ENCODE measurements at regions not wholly inside any gene's neighbourhood (a gene's known extent, or its start where the extent isn't known, plus 50 kb on each side); places are given as distances from the start of the nearest gene placed in this dataset.

- no peaks in the 10 kb centered on the region for H3K9me3 Mint-ChIP-seq
- no peaks in the 10 kb centered on the region for H3K36me3 Mint-ChIP-seq (ENCODE audit: insufficient read depth in 2 of 2)
- no peak for DNase-seq
- no peak overlapping the region for H3K4me3 Mint-ChIP-seq
- no peaks in the 10 kb centered on the region for H3K4me1 Mint-ChIP-seq (ENCODE audit: low read depth)
- no peak overlapping the region for H3K27ac Mint-ChIP-seq
- no peak for ATAC-seq (replicated peaks in 1 of 2)
- no peaks in the 10 kb centered on the region for H3K27me3 Mint-ChIP-seq (ENCODE audit: low read depth)
These were observed 195.0 kb upstream of the RHOBTB1 start for GRCh38 chr10:61138708-61139591.

DNA sequence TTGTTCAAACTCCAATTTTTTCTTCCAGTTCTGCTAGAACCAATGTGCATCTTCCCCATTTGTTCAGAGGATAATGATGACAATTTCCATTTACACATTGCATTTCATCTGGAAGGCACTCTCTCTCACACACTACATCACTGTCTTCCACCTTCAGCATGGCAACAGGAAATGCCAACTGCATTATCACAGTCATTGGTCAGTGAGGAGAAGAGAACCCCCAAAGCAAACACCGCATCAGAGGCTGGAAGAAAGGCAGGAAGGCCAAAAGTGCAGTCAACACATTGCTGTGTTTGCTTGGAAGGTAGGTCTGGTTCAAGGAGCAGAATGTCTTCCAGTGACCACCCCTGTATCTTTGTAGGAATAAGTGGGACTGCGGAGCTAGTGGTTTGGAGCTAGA is 192.2 kb upstream of the RHOBTB1 start:
- no peak for DNase-seq
- Mint-ChIP-seq H3K4me3 (no peak overlapping the region), H3K9me3 (no peaks in the 10 kb centered on the region), H3K4me1 (ENCODE audit: low read depth) (no peaks in the 10 kb centered on the region), H3K36me3 (ENCODE audit: insufficient read depth in 2 of 2) (no peaks in the 10 kb centered on the region), H3K27me3 (ENCODE audit: low read depth) (no peaks in the 10 kb centered on the region), H3K27ac (no peak overlapping the region)
- ATAC-seq (replicated peaks in 1 of 2) = no peak

- H3K27ac Mint-ChIP-seq = no peak overlapping the region
- H3K4me1 Mint-ChIP-seq (ENCODE audit: low read depth) = no peaks in the 10 kb centered on the region
- no peak for ATAC-seq (replicated peaks in 1 of 2)
- DNase-seq = no peak
- H3K36me3 Mint-ChIP-seq (ENCODE audit: insufficient read depth in 2 of 2) = no peaks in the 10 kb centered on the region
- no peak overlapping the region for H3K4me3 Mint-ChIP-seq
- no peaks in the 10 kb centered on the region for H3K27me3 Mint-ChIP-seq (ENCODE audit: low read depth)
- no peaks in the 10 kb centered on the region for H3K9me3 Mint-ChIP-seq
These were observed 191.3 kb upstream of the RHOBTB1 start for GRCh38 chr10:61135276-61135721.

DNA sequence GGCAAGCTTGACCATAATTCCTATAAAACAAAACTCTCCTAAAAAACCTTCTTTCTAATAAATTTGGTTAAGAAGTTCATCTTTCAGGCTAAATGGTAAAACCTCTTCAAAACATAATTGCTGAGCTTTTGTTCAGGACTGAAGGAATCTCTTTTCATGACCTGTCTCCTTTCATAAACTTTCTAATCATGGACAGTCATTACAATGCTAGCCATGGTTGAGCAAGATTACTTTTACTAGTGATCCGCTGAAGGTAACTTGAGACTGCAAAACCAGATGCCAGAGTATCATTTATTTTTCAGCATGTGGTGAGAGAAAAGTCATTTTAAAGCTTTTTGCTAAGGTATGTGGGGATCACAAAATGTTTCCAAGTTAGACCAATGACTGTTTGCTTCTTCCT is 186.4 kb upstream of the RHOBTB1 start:
- peaks cover 0 to 2% of the 10 kb centered on the region in 2 donors for H3K36me3 Mint-ChIP-seq (ENCODE audit: insufficient read depth in 2 of 2)
- no peak overlapping the region for H3K27ac Mint-ChIP-seq
- no peak overlapping the region for H3K4me3 Mint-ChIP-seq
- ATAC-seq (replicated peaks in 1 of 2) (no peak), DNase-seq (no peak)
- H3K9me3 Mint-ChIP-seq = peaks cover 2% of the 10 kb centered on the region in 2 donors
- peaks cover 8% of the 10 kb centered on the region for H3K27me3 Mint-ChIP-seq (ENCODE audit: low read depth)
- no peaks in the 10 kb centered on the region for H3K4me1 Mint-ChIP-seq (ENCODE audit: low read depth)

DNA sequence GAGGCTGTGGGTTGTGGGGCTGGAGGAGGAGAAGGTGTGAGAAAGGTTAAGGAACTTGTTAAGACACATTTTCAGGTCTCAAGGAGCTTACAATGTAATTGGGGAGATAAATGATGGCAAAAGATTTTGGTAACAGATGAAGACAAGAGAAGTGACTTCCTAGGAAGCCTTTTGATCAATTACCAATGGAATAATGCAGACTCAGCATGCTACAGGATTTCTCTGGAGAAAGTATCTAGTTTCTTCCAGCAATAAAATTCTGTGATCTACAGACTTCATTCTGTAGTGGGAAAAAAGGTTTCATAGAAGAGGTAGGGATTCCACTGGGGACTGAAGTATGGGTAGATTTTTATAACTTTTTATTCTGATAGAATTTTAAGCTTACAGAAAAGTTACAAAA is 184.2 kb upstream of the RHOBTB1 start:
- ATAC-seq (replicated peaks in 1 of 2) = no peak
- H3K27ac Mint-ChIP-seq = no peak overlapping the region
- peaks cover 0 to 2% of the 10 kb centered on the region in 2 donors for H3K36me3 Mint-ChIP-seq (ENCODE audit: insufficient read depth in 2 of 2)
- no peak overlapping the region for H3K4me3 Mint-ChIP-seq
- H3K9me3 Mint-ChIP-seq = peaks cover 2% of the 10 kb centered on the region in 2 donors
- DNase-seq = no peak
- H3K27me3 Mint-ChIP-seq (ENCODE audit: low read depth) = peaks cover 8% of the 10 kb centered on the region
- H3K4me1 Mint-ChIP-seq (ENCODE audit: low read depth) = no peaks in the 10 kb centered on the region

DNA sequence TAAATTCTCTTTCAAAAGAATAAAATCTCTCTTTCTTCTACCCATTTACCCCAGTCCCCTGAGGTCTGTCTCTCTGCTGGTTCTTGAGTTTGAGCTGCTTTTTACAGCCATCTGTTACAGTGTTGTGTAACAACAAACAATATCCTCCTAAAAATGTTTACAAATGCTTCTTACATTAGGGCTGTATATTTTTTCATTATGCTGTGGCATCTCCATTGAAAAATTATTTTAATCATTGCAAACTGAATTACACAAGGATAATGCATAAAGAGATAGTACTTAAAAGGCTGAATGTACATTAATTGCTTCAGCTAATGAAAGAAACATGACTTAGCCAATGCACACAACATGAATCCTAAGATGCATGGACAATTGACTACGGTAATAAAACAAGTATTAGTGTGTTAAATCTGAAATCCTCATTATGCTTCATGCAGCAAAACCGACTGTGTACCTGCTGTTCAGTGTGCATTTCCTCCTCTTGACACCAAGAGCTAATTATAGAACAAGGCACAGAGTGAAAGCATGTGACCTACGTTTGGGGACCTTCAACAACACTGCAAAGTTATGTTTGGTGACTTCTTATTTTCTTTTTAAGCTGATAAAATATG is 181.7 kb upstream of the RHOBTB1 start:
- peaks cover 8% of the 10 kb centered on the region for H3K4me1 Mint-ChIP-seq (ENCODE audit: low read depth)
- H3K27ac Mint-ChIP-seq = no peak overlapping the region
- peaks cover 8% of the 10 kb centered on the region for H3K27me3 Mint-ChIP-seq (ENCODE audit: low read depth)
- H3K4me3 Mint-ChIP-seq = no peak overlapping the region
- peaks cover 0 to 2% of the 10 kb centered on the region in 2 donors for H3K36me3 Mint-ChIP-seq (ENCODE audit: insufficient read depth in 2 of 2)
- DNase-seq (no peak), ATAC-seq (replicated peaks in 1 of 2) (no peak)
- peaks cover 2% of the 10 kb centered on the region in 2 donors for H3K9me3 Mint-ChIP-seq

GRCh38 chr10:61124756-61125530 is 181.0 kb upstream of the RHOBTB1 start:
- H3K4me1 Mint-ChIP-seq (ENCODE audit: low read depth) = peaks cover 9% of the 10 kb centered on the region
- H3K36me3 Mint-ChIP-seq (ENCODE audit: insufficient read depth in 2 of 2) = peaks cover 0 to 2% of the 10 kb centered on the region in 2 donors
- no peak overlapping the region for H3K27ac Mint-ChIP-seq
- DNase-seq (no peak), ATAC-seq (replicated peaks in 1 of 2) (no peak)
- H3K9me3 Mint-ChIP-seq = peaks cover 2% of the 10 kb centered on the region in 2 donors
- no peak overlapping the region for H3K4me3 Mint-ChIP-seq
- peaks cover 8% of the 10 kb centered on the region for H3K27me3 Mint-ChIP-seq (ENCODE audit: low read depth)

DNA sequence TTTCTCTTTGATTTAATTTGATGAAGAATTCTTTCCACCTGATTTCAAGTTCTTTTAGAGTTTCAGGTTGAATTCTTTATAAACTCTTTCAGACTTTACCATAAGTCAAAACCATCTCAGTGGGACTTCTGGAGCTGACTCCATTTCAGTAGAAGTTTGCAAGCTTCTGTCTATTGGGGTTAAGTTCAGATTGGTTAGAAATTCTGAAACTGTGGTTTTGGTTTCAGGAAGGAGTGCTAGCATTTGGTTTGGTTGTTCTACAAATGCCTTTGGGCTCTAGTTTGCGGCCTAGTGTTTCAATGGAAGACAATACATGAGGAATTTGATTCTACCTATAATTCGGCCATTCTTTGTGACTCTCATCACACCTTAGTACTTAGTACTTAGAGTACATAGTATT is 176.8 kb upstream of the RHOBTB1 start:
- H3K27ac Mint-ChIP-seq = no peak overlapping the region
- ATAC-seq (replicated peaks in 1 of 2) (peak in 1 of 2 donors; percentile 31), DNase-seq (no peak)
- peaks cover 9% of the 10 kb centered on the region for H3K4me1 Mint-ChIP-seq (ENCODE audit: low read depth)
- no peak overlapping the region for H3K4me3 Mint-ChIP-seq
- H3K9me3 Mint-ChIP-seq = no peaks in the 10 kb centered on the region
- H3K27me3 Mint-ChIP-seq (ENCODE audit: low read depth) = no peaks in the 10 kb centered on the region
- H3K36me3 Mint-ChIP-seq (ENCODE audit: insufficient read depth in 2 of 2) = no peaks in the 10 kb centered on the region

- Mint-ChIP-seq H3K4me1 (ENCODE audit: low read depth) (peaks cover 9% of the 10 kb centered on the region), H3K27me3 (ENCODE audit: low read depth) (peaks cover 5% of the 10 kb centered on the region), H3K4me3 (no peak overlapping the region), H3K36me3 (ENCODE audit: insufficient read depth in 2 of 2) (no peaks in the 10 kb centered on the region), H3K27ac (no peak overlapping the region), H3K9me3 (no peaks in the 10 kb centered on the region)
- no peak for DNase-seq
- ATAC-seq (replicated peaks in 1 of 2) = no peak
These were observed 175.6 kb upstream of the RHOBTB1 start for GRCh38 chr10:61119573-61119972.

GRCh38 chr10:61115897-61116296 is 171.9 kb upstream of the RHOBTB1 start:
- Mint-ChIP-seq H3K27ac (no peak overlapping the region), H3K27me3 (ENCODE audit: low read depth) (peaks cover 5% of the 10 kb centered on the region), H3K4me3 (no peak overlapping the region), H3K9me3 (no peaks in the 10 kb centered on the region), H3K36me3 (ENCODE audit: insufficient read depth in 2 of 2) (no peaks in the 10 kb centered on the region), H3K4me1 (ENCODE audit: low read depth) (peaks cover 3% of the 10 kb centered on the region)
- DNase-seq (no peak), ATAC-seq (replicated peaks in 1 of 2) (no peak)

DNA sequence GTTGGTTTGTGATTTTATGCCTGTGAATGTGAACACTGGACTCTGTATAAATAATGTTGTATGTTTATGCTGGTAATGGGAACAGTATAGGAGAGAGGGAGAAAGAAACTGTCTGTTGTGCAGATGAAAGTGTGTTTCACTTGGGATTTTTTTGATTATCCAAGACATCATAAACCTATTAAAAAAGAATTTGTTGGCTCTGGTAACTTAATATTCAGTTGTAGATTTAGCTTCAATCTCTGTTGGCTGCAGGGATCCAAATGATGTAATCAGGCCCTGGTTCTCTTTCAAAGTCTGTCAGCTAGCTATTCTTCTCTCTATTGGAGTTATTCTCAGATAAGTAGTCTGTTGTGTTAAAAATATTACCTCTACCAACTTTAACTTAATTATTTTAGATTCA is 168.8 kb upstream of the RHOBTB1 start:
- ATAC-seq (replicated peaks in 1 of 2) (no peak), DNase-seq (no peak)
- H3K9me3 Mint-ChIP-seq = no peaks in the 10 kb centered on the region
- H3K4me3 Mint-ChIP-seq = no peak overlapping the region
- no peaks in the 10 kb centered on the region for H3K4me1 Mint-ChIP-seq (ENCODE audit: low read depth)
- H3K27ac Mint-ChIP-seq = no peak overlapping the region
- no peaks in the 10 kb centered on the region for H3K36me3 Mint-ChIP-seq (ENCODE audit: insufficient read depth in 2 of 2)
- H3K27me3 Mint-ChIP-seq (ENCODE audit: low read depth) = peaks cover 5% of the 10 kb centered on the region

GRCh38 chr10:61110936-61111335 is 167.0 kb upstream of the RHOBTB1 start:
- Mint-ChIP-seq H3K27ac (no peak overlapping the region), H3K36me3 (ENCODE audit: insufficient read depth in 2 of 2) (no peaks in the 10 kb centered on the region), H3K9me3 (no peaks in the 10 kb centered on the region), H3K4me3 (no peak overlapping the region), H3K4me1 (ENCODE audit: low read depth) (no peaks in the 10 kb centered on the region), H3K27me3 (ENCODE audit: low read depth) (peaks cover 13% of the 10 kb centered on the region)
- ATAC-seq (replicated peaks in 1 of 2) = no peak
- DNase-seq = no peak

GRCh38 chr10:61110188-61110844 is 166.3 kb upstream of the RHOBTB1 start:
- no peak for DNase-seq
- H3K27ac Mint-ChIP-seq = no peak overlapping the region
- peaks cover 13% of the 10 kb centered on the region for H3K27me3 Mint-ChIP-seq (ENCODE audit: low read depth)
- H3K4me1 Mint-ChIP-seq (ENCODE audit: low read depth) = no peaks in the 10 kb centered on the region
- H3K9me3 Mint-ChIP-seq = no peaks in the 10 kb centered on the region
- no peak for ATAC-seq (replicated peaks in 1 of 2)
- H3K4me3 Mint-ChIP-seq = no peak overlapping the region
- no peaks in the 10 kb centered on the region for H3K36me3 Mint-ChIP-seq (ENCODE audit: insufficient read depth in 2 of 2)
